Prostate gland (tissue), 2 donors: ENCODE measurements at regions not wholly inside any gene's neighbourhood (a gene's known extent, or its start where the extent isn't known, plus 50 kb on each side); places are given as distances from the start of the nearest gene placed in this dataset.

Experiments
- POLR2A ChIP-seq: fragments of 450-650 bp; IDR thresholded peaks from one replicate; pipeline ENCODE4 v1.6.1; 2016; ENCODE audit warnings: antibody characterized with exemption, mild to moderate bottlenecking
- POLR2AphosphoS5 ChIP-seq: sonication (generic); formaldehyde crosslinking; IDR thresholded peaks from one replicate; pipeline ENCODE4 v1.6.1; 2017; ENCODE audit warnings: antibody characterized with exemption
- TF ChIP-seq, protein P1 (sequence below), 4 experiments: fragments of 200-600 bp in 2 of 4; fragments of 450-650 bp in 2 of 4; sonication (generic) in 2 of 4; IDR thresholded peaks; 1 replicate in 3 of 4; 2 replicates in 1 of 4; pipeline ENCODE4 v1.5.1; 2016 to 2019; ENCODE audit warnings: antibody characterized with exemption in 4 of 4, mild to moderate bottlenecking in 2 of 4, moderate library complexity in 2 of 4

DNA sequence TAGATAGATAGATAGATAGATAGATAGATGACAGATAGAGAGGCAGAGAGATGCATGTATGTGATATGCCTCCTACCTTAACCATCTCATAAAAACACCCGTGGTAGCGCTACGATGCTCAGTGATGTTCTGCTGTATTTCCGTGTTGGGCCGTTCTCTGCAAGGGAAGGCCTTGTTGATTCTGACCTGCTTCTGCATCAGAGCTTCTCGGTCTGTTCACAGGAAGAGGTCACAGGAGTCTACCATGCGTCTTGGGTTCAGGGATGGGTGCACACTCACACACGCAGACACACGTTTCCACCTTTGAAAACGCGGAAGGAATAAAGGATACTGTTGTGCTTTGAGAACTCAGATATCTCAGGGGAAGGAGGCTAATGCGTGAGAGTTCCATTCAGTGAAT lies 316.9 kb downstream of the TEX29 start:
- TF ChIP-seq POLR2AphosphoS5 = no peak
- TF ChIP-seq, protein P1, sequence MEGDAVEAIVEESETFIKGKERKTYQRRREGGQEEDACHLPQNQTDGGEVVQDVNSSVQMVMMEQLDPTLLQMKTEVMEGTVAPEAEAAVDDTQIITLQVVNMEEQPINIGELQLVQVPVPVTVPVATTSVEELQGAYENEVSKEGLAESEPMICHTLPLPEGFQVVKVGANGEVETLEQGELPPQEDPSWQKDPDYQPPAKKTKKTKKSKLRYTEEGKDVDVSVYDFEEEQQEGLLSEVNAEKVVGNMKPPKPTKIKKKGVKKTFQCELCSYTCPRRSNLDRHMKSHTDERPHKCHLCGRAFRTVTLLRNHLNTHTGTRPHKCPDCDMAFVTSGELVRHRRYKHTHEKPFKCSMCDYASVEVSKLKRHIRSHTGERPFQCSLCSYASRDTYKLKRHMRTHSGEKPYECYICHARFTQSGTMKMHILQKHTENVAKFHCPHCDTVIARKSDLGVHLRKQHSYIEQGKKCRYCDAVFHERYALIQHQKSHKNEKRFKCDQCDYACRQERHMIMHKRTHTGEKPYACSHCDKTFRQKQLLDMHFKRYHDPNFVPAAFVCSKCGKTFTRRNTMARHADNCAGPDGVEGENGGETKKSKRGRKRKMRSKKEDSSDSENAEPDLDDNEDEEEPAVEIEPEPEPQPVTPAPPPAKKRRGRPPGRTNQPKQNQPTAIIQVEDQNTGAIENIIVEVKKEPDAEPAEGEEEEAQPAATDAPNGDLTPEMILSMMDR (IDR thresholded peaks at IDR 0.05) = no peak
- no peak for TF ChIP-seq POLR2A
